Spleen (tissue), 7 donors: ENCODE measurements at regions not wholly inside any gene's neighbourhood (a gene's known extent, or its start where the extent isn't known, plus 50 kb on each side); places are given as distances from the start of the nearest gene placed in this dataset.

Experiments
- POLR2A ChIP-seq, 3 donors: fragments of 450-650 bp; IDR thresholded peaks; one replicate each; pipeline ENCODE4 v1.5.1; 2017; ENCODE audit warnings: antibody characterized with exemption in 3 of 3, mild to moderate bottlenecking in 1 of 3
- POLR2AphosphoS5 ChIP-seq, 3 donors: sonication (generic); formaldehyde crosslinking; IDR thresholded peaks; one replicate each; pipeline ENCODE4 v1.5.1; 2017; ENCODE audit warnings: antibody characterized with exemption in 3 of 3
- TF ChIP-seq, protein P1 (sequence below), 11 experiments: fragments of 200-600 bp in 7 of 11; fragments of 450-650 bp in 4 of 11; sonication (generic) in 4 of 11; IDR thresholded peaks in 8 of 11; conservative IDR thresholded peaks in 3 of 11; 1 replicate in 7 of 11; 2 replicates in 4 of 11; pipeline versions ENCODE4 v1.4.0 to v1.8.0; 2016 to 2021; ENCODE audit warnings: antibody characterized with exemption in 11 of 11, inconsistent platforms in 4 of 11, mild to moderate bottlenecking in 1 of 11
- donor health status: DM: no; HTN: no; CAD: no; lungs with moderate emphysema.
- donor health status: DM: no; HTN: no; CAD: no.
- donor health status: DM: no; HTN: no; CAD: no.

DNA sequence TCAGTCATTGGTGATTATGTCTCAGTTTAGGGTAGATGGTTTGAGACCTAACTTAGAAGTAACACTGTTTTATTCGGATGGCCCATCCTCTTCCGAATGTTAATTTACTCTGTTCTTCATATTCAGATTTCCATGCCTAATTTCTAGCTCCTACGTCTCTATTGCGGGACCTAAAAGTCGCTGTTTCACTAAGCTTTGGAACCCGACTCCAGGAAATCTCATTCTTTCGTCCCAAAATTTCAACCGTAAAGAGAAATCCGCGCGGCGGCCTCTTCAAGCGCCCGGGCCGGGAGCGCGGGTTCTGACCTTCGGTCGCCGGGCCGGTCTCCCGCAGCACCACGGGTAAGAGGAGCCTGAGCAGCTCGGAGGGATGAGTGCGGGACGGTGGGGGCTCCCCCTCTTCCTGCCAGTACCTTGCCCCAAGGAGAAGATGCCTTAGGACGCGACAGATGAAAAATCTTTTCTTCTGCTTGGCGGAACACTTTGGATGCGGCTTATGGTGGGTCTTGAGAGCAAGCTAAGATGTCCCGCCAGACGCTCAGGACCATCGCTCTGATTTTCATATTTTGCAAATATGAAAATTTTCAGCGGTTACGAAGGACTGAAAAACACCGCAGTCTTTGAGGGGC, 128.7 kb downstream of the PPIAL4G start:
- TF ChIP-seq, protein P1, sequence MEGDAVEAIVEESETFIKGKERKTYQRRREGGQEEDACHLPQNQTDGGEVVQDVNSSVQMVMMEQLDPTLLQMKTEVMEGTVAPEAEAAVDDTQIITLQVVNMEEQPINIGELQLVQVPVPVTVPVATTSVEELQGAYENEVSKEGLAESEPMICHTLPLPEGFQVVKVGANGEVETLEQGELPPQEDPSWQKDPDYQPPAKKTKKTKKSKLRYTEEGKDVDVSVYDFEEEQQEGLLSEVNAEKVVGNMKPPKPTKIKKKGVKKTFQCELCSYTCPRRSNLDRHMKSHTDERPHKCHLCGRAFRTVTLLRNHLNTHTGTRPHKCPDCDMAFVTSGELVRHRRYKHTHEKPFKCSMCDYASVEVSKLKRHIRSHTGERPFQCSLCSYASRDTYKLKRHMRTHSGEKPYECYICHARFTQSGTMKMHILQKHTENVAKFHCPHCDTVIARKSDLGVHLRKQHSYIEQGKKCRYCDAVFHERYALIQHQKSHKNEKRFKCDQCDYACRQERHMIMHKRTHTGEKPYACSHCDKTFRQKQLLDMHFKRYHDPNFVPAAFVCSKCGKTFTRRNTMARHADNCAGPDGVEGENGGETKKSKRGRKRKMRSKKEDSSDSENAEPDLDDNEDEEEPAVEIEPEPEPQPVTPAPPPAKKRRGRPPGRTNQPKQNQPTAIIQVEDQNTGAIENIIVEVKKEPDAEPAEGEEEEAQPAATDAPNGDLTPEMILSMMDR (IDR thresholded peaks at IDR 0.05 in 8 of 11, conservative IDR thresholded peaks at IDR 0.05 in 3 of 11): no peak
- TF ChIP-seq POLR2AphosphoS5 (IDR thresholded peaks at IDR 0.05) (no peak), POLR2A (IDR thresholded peaks at IDR 0.05) (no peak)
